PFSK-1 (cell line): ENCODE measurements at regions not wholly inside any gene's neighbourhood (a gene's known extent, or its start where the extent isn't known, plus 50 kb on each side); places are given as distances from the start of the nearest gene placed in this dataset.

ENCODE experiments used
- FOXP2 ChIP-seq: optimal IDR thresholded peaks from 2 replicates; pipeline ENCODE3; 2011; ENCODE audit warnings: borderline replicate concordance, control low read depth, inconsistent platforms; ENCODE audit not compliant: insufficient read depth; ENCODE audit errors: extremely low read length, extremely low read depth
- POLR2AphosphoS5 ChIP-seq: IDR thresholded peaks from 2 replicates; pipeline ENCODE4 v1.6.1; 2012; ENCODE audit warnings: low read depth, mild to moderate bottlenecking, control low read depth, low read length, moderate library complexity
- REST ChIP-seq, 2 experiments: IDR thresholded peaks; 2 replicates each; pipeline versions ENCODE4 v1.6.1 to v1.8.0; 2011 to 2012; ENCODE audit warnings: low read depth in 2 of 2, low read length in 2 of 2, control low read depth in 1 of 2, inconsistent platforms in 1 of 2, mild to moderate bottlenecking in 1 of 2, moderate library complexity in 1 of 2; ENCODE audit not compliant: insufficient read depth in 1 of 2
- SIN3A ChIP-seq: IDR thresholded peaks from 2 replicates; pipeline ENCODE4 v1.6.1; 2012; ENCODE audit warnings: mild to moderate bottlenecking, low read length, moderate library complexity, borderline replicate concordance; ENCODE audit not compliant: insufficient read depth
- TAF1 ChIP-seq: IDR thresholded peaks from 2 replicates; pipeline ENCODE4 v1.6.1; 2012; ENCODE audit warnings: low read length, control low read depth, borderline replicate concordance; ENCODE audit not compliant: insufficient read depth

- TF ChIP-seq REST (IDR thresholded peaks at IDR 0.05; ENCODE audit: insufficient read depth in 1 of 2, low read depth in 2 of 2, low read length in 2 of 2) (no peak), POLR2AphosphoS5 (no peak), SIN3A (no peak), FOXP2 (no peak), TAF1 (no peak)
These were observed 52.5 kb upstream of the TTC29 start for GRCh38 chr4:146998157-146998556.

- no peak for TF ChIP-seq TAF1
- no peak for TF ChIP-seq REST (IDR thresholded peaks at IDR 0.05; ENCODE audit: insufficient read depth in 1 of 2, low read depth in 2 of 2, low read length in 2 of 2)
- no peak for TF ChIP-seq POLR2AphosphoS5
- TF ChIP-seq SIN3A, result no peak
- no peak for TF ChIP-seq FOXP2
These were observed 58.5 kb upstream of the TTC29 start for GRCh38 chr4:147003956-147004809.

GRCh38 chr4:147006229-147006628, 60.6 kb upstream of the TTC29 start:
- no peak for TF ChIP-seq POLR2AphosphoS5
- TF ChIP-seq TAF1, result no peak
- no peak for TF ChIP-seq SIN3A
- TF ChIP-seq FOXP2, result no peak

GRCh38 chr4:147009875-147010274, 64.2 kb upstream of the TTC29 start:
- no peak for TF ChIP-seq FOXP2
- TF ChIP-seq SIN3A, result no peak
- TF ChIP-seq TAF1, result no peak
- no peak for TF ChIP-seq REST (IDR thresholded peaks at IDR 0.05; ENCODE audit: insufficient read depth in 1 of 2, low read depth in 2 of 2, low read length in 2 of 2)
- TF ChIP-seq POLR2AphosphoS5, result no peak

- no peak for TF ChIP-seq POLR2AphosphoS5
- TF ChIP-seq TAF1, result no peak
- TF ChIP-seq SIN3A, result no peak
- no peak for TF ChIP-seq FOXP2
- no peak for TF ChIP-seq REST (IDR thresholded peaks at IDR 0.05; ENCODE audit: insufficient read depth in 1 of 2, low read depth in 2 of 2, low read length in 2 of 2)
These were observed 65.7 kb upstream of the TTC29 start for GRCh38 chr4:147011411-147011810.
